SK-N-SH treated with all-trans-retinoic acid at 6 μM for 48 hours (cell line): ENCODE measurements at regions not wholly inside any gene's neighbourhood (a gene's known extent, or its start where the extent isn't known, plus 50 kb on each side); places are given as distances from the start of the nearest gene placed in this dataset.

ENCODE experiments used
- ISL1 ChIP-seq: fragments of 250-450 bp; sonication (Bioruptor Pico); IDR thresholded peaks from 2 replicates; pipeline ENCODE4 v2.1.2; 2022; ENCODE audit warnings: mild to moderate bottlenecking, moderate library complexity
- PPARA ChIP-seq: fragments of 250-450 bp; sonication (Bioruptor Pico); IDR thresholded peaks from 2 replicates; pipeline ENCODE4 v1.5.0; 2020; ENCODE audit warnings: mild to moderate bottlenecking, borderline replicate concordance
- ZNF565 ChIP-seq: fragments of 450-650 bp; formaldehyde crosslinking; conservative IDR thresholded peaks from 2 replicates; pipeline ENCODE4 v1.5.0; 2020; ENCODE audit warnings: low read depth, mild to moderate bottlenecking, moderate library complexity
- ZNF8 ChIP-seq: fragments of 450-650 bp; formaldehyde crosslinking; IDR thresholded peaks from 2 replicates; pipeline ENCODE4 v1.5.0; 2020; ENCODE audit warnings: mild to moderate bottlenecking, moderate library complexity
- TF ChIP-seq, protein P1 (sequence below): fragments of 250-450 bp; sonication (Bioruptor Pico); IDR thresholded peaks from 2 replicates; pipeline ENCODE4 v1.5.1; 2020; ENCODE audit warnings: low read depth, mild to moderate bottlenecking, moderate library complexity

- TF ChIP-seq ISL1: no peak
- no peak for TF ChIP-seq ZNF8 (CRISPR knock-in tag)
- no peak for TF ChIP-seq PPARA (CRISPR knock-in tag)
- TF ChIP-seq, protein P1, sequence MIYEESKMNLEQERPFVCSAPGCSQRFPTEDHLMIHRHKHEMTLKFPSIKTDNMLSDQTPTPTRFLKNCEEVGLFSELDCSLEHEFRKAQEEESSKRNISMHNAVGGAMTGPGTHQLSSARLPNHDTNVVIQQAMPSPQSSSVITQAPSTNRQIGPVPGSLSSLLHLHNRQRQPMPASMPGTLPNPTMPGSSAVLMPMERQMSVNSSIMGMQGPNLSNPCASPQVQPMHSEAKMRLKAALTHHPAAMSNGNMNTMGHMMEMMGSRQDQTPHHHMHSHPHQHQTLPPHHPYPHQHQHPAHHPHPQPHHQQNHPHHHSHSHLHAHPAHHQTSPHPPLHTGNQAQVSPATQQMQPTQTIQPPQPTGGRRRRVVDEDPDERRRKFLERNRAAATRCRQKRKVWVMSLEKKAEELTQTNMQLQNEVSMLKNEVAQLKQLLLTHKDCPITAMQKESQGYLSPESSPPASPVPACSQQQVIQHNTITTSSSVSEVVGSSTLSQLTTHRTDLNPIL (CRISPR knock-in tag): no peak
- no peak for TF ChIP-seq ZNF565 (CRISPR knock-in tag)
Observed at GRCh38 chr4:63553123-63553522, 856.1 kb downstream of the TECRL start.
